CD8-positive, alpha-beta memory T cell (primary cell): ENCODE measurements at regions not wholly inside any gene's neighbourhood (a gene's known extent, or its start where the extent isn't known, plus 50 kb on each side); places are given as distances from the start of the nearest gene placed in this dataset.

Experiments used
- CTCF ChIA-PET: fragments of 350-600 bp; sonication (Branson Sonifier 250); formaldehyde crosslinking; loops from one replicate; lab custom pipeline; 2021; ENCODE audit warnings: antibody characterized with exemption; lab: Charles Lee
- POLR2A ChIA-PET: fragments of 350-600 bp; sonication (Branson Sonifier 250); formaldehyde crosslinking; loops from one replicate; lab custom pipeline; 2021; ENCODE audit warnings: antibody characterized with exemption; lab: Charles Lee
- DNase-seq, 5 donors: peaks; one replicate each; pipeline versions ENCODE4 v3.0.0 to v3.0.0-alpha.2; 2020 to 2022; ENCODE audit warnings: mixed read lengths in 1 of 5
- H3K27ac ChIP-seq: one replicate; pipeline ENCODE4 v1.7.0; 2013; ENCODE audit warnings: low read depth, mild to moderate bottlenecking, low read length, moderate library complexity
- H3K27me3 ChIP-seq: 2 replicates; pipeline ENCODE4 v1.7.0; 2013; ENCODE audit warnings: low read length, mild to moderate bottlenecking; ENCODE audit not compliant: insufficient read depth, poor library complexity, severe bottlenecking
- H3K36me3 ChIP-seq: 2 replicates; pipeline ENCODE4 v1.7.0; 2013; ENCODE audit warnings: mild to moderate bottlenecking, low read length, moderate library complexity; ENCODE audit not compliant: insufficient read depth
- H3K4me1 ChIP-seq: 2 replicates; pipeline ENCODE4 v1.7.0; 2013; ENCODE audit warnings: mild to moderate bottlenecking, low read length, moderate library complexity; ENCODE audit not compliant: insufficient read depth
- H3K4me3 ChIP-seq: 2 replicates; pipeline ENCODE4 v1.7.0; 2013; ENCODE audit warnings: mild to moderate bottlenecking, low read length
- H3K9me3 ChIP-seq: 2 replicates; pipeline ENCODE4 v1.7.0; 2013; ENCODE audit warnings: mild to moderate bottlenecking, low read length
- H3K27ac Mint-ChIP-seq, 8 donors: one replicate each; pipeline ENCODE4 v1.8.0; 2020 to 2021; ENCODE audit warnings: mixed read lengths in 8 of 8, mild to moderate bottlenecking in 6 of 8, inconsistent platforms in 3 of 8, moderate library complexity in 3 of 8
- H3K27me3 Mint-ChIP-seq, 2 donors: one replicate each; pipeline ENCODE4 v1.8.0; 2020 to 2021; ENCODE audit warnings: mixed read lengths in 2 of 2, mild to moderate bottlenecking in 1 of 2, moderate library complexity in 1 of 2
- H3K36me3 Mint-ChIP-seq, 3 donors: one replicate each; pipeline ENCODE4 v1.8.0; 2020 to 2021; ENCODE audit warnings: mixed read lengths in 3 of 3, inconsistent platforms in 1 of 3, mild to moderate bottlenecking in 1 of 3
- H3K4me1 Mint-ChIP-seq, 3 donors: one replicate each; pipeline ENCODE4 v1.8.0; 2020 to 2021; ENCODE audit warnings: mixed read lengths in 3 of 3, inconsistent platforms in 1 of 3, mild to moderate bottlenecking in 1 of 3
- H3K4me3 Mint-ChIP-seq, 7 donors: one replicate each; pipeline ENCODE4 v1.8.0; 2020 to 2021; ENCODE audit warnings: mixed read lengths in 7 of 7, mild to moderate bottlenecking in 6 of 7, moderate library complexity in 4 of 7, inconsistent platforms in 2 of 7
- H3K9me3 Mint-ChIP-seq, 5 donors: one replicate each; pipeline ENCODE4 v1.8.0; 2020 to 2022; ENCODE audit warnings: mixed read lengths in 5 of 5, mild to moderate bottlenecking in 3 of 5, moderate library complexity in 2 of 5, inconsistent platforms in 1 of 5

DNA sequence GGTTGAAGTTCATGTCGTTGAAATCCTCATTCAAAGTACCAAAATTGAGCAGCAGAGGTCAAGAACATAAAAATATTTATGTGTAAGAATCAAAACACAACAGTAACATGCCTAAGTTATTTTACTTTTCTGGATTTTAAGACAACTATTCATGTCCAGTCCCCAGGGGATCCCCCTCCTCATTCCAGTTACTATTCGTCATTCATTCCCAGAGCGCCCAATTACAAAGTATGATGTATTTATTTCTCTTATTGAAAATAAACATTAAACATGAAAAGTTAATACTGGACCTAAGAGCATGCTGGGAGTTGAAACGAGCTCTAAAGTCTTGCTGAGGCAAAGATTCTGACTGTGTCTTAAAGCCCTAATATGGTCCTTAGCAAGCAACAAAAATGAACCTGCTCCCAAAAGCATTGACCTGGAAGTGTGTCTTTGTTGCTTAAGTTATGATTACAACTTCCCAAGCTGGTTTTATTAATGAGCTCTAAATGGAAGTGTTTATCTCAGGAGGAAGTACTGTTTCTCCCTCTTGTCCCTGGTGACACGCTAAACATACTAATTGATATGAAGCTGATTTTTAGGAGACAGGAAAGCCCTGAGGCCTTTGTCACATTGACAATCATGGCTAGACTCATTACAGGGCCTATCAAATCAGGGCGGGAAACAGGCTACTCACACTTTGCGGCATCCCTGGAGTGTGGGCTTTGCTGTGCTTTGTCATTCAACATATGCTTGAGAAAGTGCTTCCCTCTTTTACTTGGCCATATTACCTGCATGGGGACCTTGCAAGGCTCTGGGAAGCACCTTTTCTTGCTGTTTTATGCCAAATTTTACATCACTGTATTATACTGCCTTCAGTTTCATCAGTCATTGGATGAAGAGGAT, 192.2 kb upstream of the DTNBP1 start:
- Mint-ChIP-seq H3K4me3 (no peak overlapping the region), H3K36me3 (no peaks in the 10 kb centered on the region), H3K9me3 (no peaks in the 10 kb centered on the region), H3K27ac (no peak overlapping the region), H3K4me1 (no peaks in the 10 kb centered on the region), H3K27me3 (peaks cover 2 to 27% of the 10 kb centered on the region in 2 donors)
- ChIA-PET CTCF (no interaction called here), POLR2A (interaction anchor here (0.6 kb wide), 1 partner anchor 22 kb away, joined by 3 read pairs; no protein-coding TSS in a partner anchor)
- Histone ChIP-seq H3K9me3 (no peaks in the 10 kb centered on the region), H3K27me3 (no peaks in the 10 kb centered on the region), H3K4me1 (no peaks in the 10 kb centered on the region), H3K4me3 (no peak overlapping the region), H3K36me3 (no peaks in the 10 kb centered on the region), H3K27ac (no peak overlapping the region)
- no peak for DNase-seq

- Mint-ChIP-seq H3K4me3 (no peak overlapping the region), H3K27me3 (peaks cover 3 to 28% of the 10 kb centered on the region in 2 donors), H3K4me1 (no peaks in the 10 kb centered on the region), H3K27ac (no peak overlapping the region), H3K9me3 (no peaks in the 10 kb centered on the region), H3K36me3 (no peaks in the 10 kb centered on the region)
- POLR2A ChIA-PET: no interaction called here
- CTCF ChIA-PET: no interaction called here
- Histone ChIP-seq H3K27me3 (no peaks in the 10 kb centered on the region), H3K4me1 (no peaks in the 10 kb centered on the region), H3K27ac (no peak overlapping the region), H3K36me3 (no peaks in the 10 kb centered on the region), H3K4me3 (no peak overlapping the region), H3K9me3 (no peaks in the 10 kb centered on the region)
- no peak for DNase-seq
Measured at GRCh38 chr6:15854378-15854777, 191.6 kb upstream of the DTNBP1 start.

DNA sequence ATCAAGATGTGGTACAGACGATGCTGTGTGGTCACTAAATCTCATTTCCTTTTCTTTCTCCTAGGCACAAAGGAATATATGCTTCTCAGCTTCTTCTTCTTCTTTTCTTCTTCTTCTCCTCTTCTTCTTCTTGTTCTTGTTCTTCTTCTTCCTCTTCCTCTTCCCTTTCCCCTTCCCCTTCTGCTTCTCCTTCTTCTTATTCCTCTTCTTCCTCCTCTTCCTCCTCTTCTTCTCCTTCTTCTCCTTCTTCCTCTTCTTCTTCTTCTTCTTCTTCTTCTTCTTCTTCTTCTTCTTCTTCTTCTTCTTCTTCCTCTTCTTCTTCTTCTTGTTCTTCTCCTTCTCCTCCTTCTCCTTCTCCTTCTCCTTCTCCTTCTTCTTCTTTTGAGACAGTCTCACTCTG, 190.4 kb upstream of the DTNBP1 start:
- Mint-ChIP-seq H3K27ac (no peak overlapping the region), H3K9me3 (no peaks in the 10 kb centered on the region), H3K27me3 (peaks cover 3 to 20% of the 10 kb centered on the region in 2 donors), H3K4me1 (no peaks in the 10 kb centered on the region), H3K36me3 (no peaks in the 10 kb centered on the region), H3K4me3 (no peak overlapping the region)
- Histone ChIP-seq H3K9me3 (no peaks in the 10 kb centered on the region), H3K4me1 (no peaks in the 10 kb centered on the region), H3K36me3 (no peaks in the 10 kb centered on the region), H3K27me3 (no peaks in the 10 kb centered on the region), H3K27ac (no peak overlapping the region), H3K4me3 (no peak overlapping the region)
- ChIA-PET POLR2A (no interaction called here), CTCF (no interaction called here)
- DNase-seq: no peak

DNA sequence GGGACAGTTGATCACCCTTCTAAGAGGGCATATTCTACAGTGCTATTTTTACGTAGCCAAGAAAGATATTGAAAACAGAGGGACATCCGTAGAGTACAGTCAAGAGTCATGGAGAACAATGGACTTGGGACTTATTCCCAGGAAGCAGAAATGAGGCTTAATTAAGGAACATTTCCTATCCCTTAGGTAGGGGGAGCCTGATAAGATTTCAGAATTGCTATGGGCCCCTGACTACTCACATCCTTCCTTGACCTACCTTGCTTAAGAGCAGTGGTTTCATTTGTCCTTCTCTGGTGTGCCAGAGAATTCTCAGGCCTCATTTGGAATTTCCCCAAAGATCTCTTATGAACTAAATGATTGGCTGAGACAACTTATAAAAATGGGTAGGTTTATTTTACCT, 189.5 kb upstream of the DTNBP1 start:
- Mint-ChIP-seq H3K27ac (no peak overlapping the region), H3K4me1 (no peaks in the 10 kb centered on the region), H3K36me3 (no peaks in the 10 kb centered on the region), H3K9me3 (no peaks in the 10 kb centered on the region), H3K27me3 (peaks cover 2 to 10% of the 10 kb centered on the region in 2 donors), H3K4me3 (no peak overlapping the region)
- ChIA-PET POLR2A (no interaction called here), CTCF (no interaction called here)
- no peak overlapping the region for H3K4me3 ChIP-seq
- no peaks in the 10 kb centered on the region for H3K27me3 ChIP-seq
- H3K27ac ChIP-seq: no peak overlapping the region
- H3K36me3 ChIP-seq: no peaks in the 10 kb centered on the region
- H3K9me3 ChIP-seq: no peaks in the 10 kb centered on the region
- DNase-seq: no peak
- no peaks in the 10 kb centered on the region for H3K4me1 ChIP-seq

- H3K27me3 Mint-ChIP-seq: peaks cover 2 to 10% of the 10 kb centered on the region in 2 donors
- no peak for DNase-seq
- H3K9me3 Mint-ChIP-seq: no peaks in the 10 kb centered on the region
- CTCF ChIA-PET: interaction anchor here (1.3 kb wide), 1 partner anchor 10 kb away, joined by 3 read pairs; no protein-coding TSS in a partner anchor
- H3K4me1 ChIP-seq: no peaks in the 10 kb centered on the region
- H3K9me3 ChIP-seq: no peaks in the 10 kb centered on the region
- H3K27ac ChIP-seq: no peak overlapping the region
- H3K27me3 ChIP-seq: no peaks in the 10 kb centered on the region
- H3K27ac Mint-ChIP-seq: no peak overlapping the region
- H3K36me3 Mint-ChIP-seq: no peaks in the 10 kb centered on the region
- H3K36me3 ChIP-seq: no peaks in the 10 kb centered on the region
- no peak overlapping the region for H3K4me3 Mint-ChIP-seq
- POLR2A ChIA-PET: no interaction called here
- no peak overlapping the region for H3K4me3 ChIP-seq
- H3K4me1 Mint-ChIP-seq: no peaks in the 10 kb centered on the region
Measured at GRCh38 chr6:15849395-15849794, 186.6 kb upstream of the DTNBP1 start.

GRCh38 chr6:15845492-15845891, 182.7 kb upstream of the DTNBP1 start:
- Mint-ChIP-seq H3K27me3 (peaks cover 9 to 22% of the 10 kb centered on the region in 2 donors), H3K9me3 (no peaks in the 10 kb centered on the region), H3K36me3 (no peaks in the 10 kb centered on the region), H3K4me3 (no peak overlapping the region), H3K4me1 (no peaks in the 10 kb centered on the region), H3K27ac (no peak overlapping the region)
- Histone ChIP-seq H3K27ac (no peak overlapping the region), H3K27me3 (no peaks in the 10 kb centered on the region), H3K9me3 (no peaks in the 10 kb centered on the region), H3K36me3 (no peaks in the 10 kb centered on the region), H3K4me1 (no peaks in the 10 kb centered on the region), H3K4me3 (no peak overlapping the region)
- ChIA-PET POLR2A (no interaction called here), CTCF (no interaction called here)
- no peak for DNase-seq

DNA sequence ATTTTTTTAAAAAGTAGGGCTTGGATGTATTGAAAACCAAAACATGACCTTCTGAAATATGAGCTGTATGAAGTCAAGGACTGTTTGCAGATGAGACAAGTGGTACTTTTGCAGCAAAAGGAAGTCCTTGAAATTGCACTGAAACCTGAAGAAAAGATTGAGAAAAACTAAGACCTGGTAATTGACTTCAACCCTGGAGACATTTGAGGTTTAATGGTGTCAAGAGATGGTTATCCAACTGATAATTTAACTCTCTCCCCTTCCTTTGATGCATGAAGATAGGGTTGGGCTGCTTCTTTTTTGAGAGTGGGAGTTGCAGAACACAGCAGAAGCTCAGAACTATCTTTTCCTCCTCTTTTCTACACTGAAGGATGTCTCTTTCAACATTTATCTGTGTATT, 180.9 kb upstream of the DTNBP1 start:
- Histone ChIP-seq H3K9me3 (no peaks in the 10 kb centered on the region), H3K27me3 (no peaks in the 10 kb centered on the region), H3K36me3 (no peaks in the 10 kb centered on the region), H3K4me3 (no peak overlapping the region), H3K4me1 (no peaks in the 10 kb centered on the region), H3K27ac (no peak overlapping the region)
- no peak for DNase-seq
- peaks cover 7 to 17% of the 10 kb centered on the region in 2 donors for H3K27me3 Mint-ChIP-seq
- H3K36me3 Mint-ChIP-seq: no peaks in the 10 kb centered on the region
- no peak overlapping the region for H3K4me3 Mint-ChIP-seq
- no peak overlapping the region for H3K27ac Mint-ChIP-seq
- no peaks in the 10 kb centered on the region for H3K9me3 Mint-ChIP-seq
- CTCF ChIA-PET: no interaction called here
- POLR2A ChIA-PET: no interaction called here
- H3K4me1 Mint-ChIP-seq: no peaks in the 10 kb centered on the region

- Mint-ChIP-seq H3K27ac (no peak overlapping the region), H3K9me3 (no peaks in the 10 kb centered on the region), H3K27me3 (peaks cover 7 to 17% of the 10 kb centered on the region in 2 donors), H3K36me3 (no peaks in the 10 kb centered on the region), H3K4me3 (no peak overlapping the region), H3K4me1 (no peaks in the 10 kb centered on the region)
- Histone ChIP-seq H3K27me3 (no peaks in the 10 kb centered on the region), H3K4me1 (no peaks in the 10 kb centered on the region), H3K9me3 (no peaks in the 10 kb centered on the region), H3K27ac (no peak overlapping the region), H3K4me3 (no peak overlapping the region), H3K36me3 (no peaks in the 10 kb centered on the region)
- ChIA-PET CTCF (interaction anchor here (0.5 kb wide), 1 partner anchor 710 kb away, joined by 4 read pairs; no protein-coding TSS in a partner anchor), POLR2A (no interaction called here)
- DNase-seq: no peak
Measured at GRCh38 chr6:15843226-15843625, 180.4 kb upstream of the DTNBP1 start.
